ENCODE measurements at regions not wholly inside any gene's neighbourhood (a gene's known extent, or its start where the extent isn't known, plus 50 kb on each side); places are given as distances from the start of the nearest gene placed in this dataset.
"Not testable (repeated sequence)": the region's sequence is repeated elsewhere in the genome, so short reads cannot be mapped to it uniquely, and the experiment has no call there.

DNA sequence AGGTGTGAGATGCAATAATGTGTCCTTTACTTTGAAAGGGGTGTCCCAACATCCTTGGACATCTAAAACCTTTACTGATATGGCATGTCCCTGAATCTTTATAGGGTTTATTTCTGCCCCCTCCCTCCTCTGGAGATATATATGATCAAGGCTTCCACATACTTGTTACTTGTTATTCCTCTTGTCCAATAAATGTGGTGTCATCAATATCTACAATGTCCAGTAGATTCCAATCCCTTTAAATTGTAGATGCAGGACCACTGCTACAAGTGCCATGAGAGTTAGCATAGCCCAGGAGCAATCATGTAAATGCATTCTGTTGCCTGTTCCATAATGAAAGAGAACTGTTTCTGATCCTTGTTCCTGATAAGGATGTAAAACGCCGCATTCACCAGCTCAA is 479.7 kb upstream of the MEIS1 start:
- Mint-ChIP-seq H3K4me3 (no peak overlapping the region), H3K27ac (no peak overlapping the region), H3K4me1 (no peaks in the 10 kb centered on the region), H3K27me3 (no peaks in the 10 kb centered on the region), H3K36me3 (ENCODE audit: low read depth) (no peaks in the 10 kb centered on the region), H3K9me3 (no peaks in the 10 kb centered on the region)
- DNase-seq, result no peak
- ATAC-seq, result no peak

- ATAC-seq (no peak), DNase-seq (no peak)
- H3K27me3 Mint-ChIP-seq, result no peaks in the 10 kb centered on the region
- no peaks in the 10 kb centered on the region for H3K4me1 Mint-ChIP-seq
- H3K36me3 Mint-ChIP-seq (ENCODE audit: low read depth), result no peaks in the 10 kb centered on the region
- no peak overlapping the region for H3K4me3 Mint-ChIP-seq
- H3K9me3 Mint-ChIP-seq, result no peaks in the 10 kb centered on the region
- H3K27ac Mint-ChIP-seq, result no peak overlapping the region
Measured at GRCh38 chr2:65952966-65953761, 481.8 kb upstream of the MEIS1 start.

DNA sequence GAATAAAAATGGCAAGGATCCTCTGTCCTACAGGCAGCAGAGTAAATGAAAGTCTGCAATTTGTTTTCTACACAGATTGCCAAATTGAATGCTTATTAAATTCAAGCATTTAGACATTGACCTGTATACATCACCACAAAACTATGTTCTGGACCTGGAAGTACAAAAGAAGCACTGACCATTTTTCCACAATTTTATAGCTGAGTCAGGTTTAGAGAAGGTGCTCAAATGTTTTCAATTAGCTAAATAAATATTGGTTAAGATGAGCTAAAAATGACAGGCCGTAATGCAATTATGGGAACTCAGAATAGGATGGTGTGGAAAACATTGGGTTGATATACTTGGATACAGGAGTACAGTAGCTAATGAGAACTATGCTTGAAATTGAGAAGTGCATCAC is 490.7 kb upstream of the MEIS1 start:
- no peaks in the 10 kb centered on the region for H3K27me3 Mint-ChIP-seq
- H3K27ac Mint-ChIP-seq, result no peak overlapping the region
- DNase-seq (no peak), ATAC-seq (no peak)
- H3K9me3 Mint-ChIP-seq, result peaks cover 4% of the 10 kb centered on the region
- H3K36me3 Mint-ChIP-seq (ENCODE audit: low read depth), result no peaks in the 10 kb centered on the region
- H3K4me3 Mint-ChIP-seq, result no peak overlapping the region
- H3K4me1 Mint-ChIP-seq, result no peaks in the 10 kb centered on the region

DNA sequence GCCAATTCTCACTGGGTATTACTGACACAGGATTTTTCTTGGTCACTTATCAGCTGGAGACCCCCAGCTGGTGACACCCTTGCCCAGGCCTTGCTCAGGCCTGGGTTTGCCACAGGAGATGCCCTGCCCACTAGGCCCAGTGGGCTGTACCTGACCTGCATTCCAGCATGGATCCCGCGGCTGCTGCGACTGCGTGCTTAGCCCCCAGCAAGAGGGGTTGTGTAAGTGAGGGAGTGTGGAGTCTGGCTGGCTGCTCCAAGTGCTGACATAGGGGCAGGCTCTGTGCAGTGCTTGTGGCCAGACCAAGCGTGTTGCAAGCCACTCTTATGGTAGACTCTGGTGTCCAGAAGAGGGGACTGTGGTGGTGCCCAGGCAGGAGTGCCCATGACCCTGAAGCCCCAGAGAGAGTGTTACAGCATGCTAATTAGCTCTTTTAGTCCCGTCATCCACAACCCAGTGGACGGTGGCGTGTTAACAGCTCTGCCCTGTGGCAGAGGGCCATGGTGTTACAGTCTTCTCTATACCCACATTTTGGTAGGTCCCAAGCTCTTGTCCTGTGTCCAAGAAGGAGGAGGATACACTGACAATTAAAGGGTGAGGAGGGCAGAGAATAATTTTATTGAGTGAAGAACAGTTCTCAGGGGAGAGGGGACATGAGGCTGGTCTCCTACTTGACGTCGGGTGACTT is 491.7 kb upstream of the MEIS1 start:
- DNase-seq (no peak), ATAC-seq (no peak)
- no peaks in the 10 kb centered on the region for H3K4me1 Mint-ChIP-seq
- H3K27ac Mint-ChIP-seq, result no peak overlapping the region
- H3K36me3 Mint-ChIP-seq (ENCODE audit: low read depth), result no peaks in the 10 kb centered on the region
- peaks cover 4% of the 10 kb centered on the region for H3K9me3 Mint-ChIP-seq
- no peaks in the 10 kb centered on the region for H3K27me3 Mint-ChIP-seq
- H3K4me3 Mint-ChIP-seq, result no peak overlapping the region

- no peak overlapping the region for H3K27ac Mint-ChIP-seq
- peaks cover 4% of the 10 kb centered on the region for H3K9me3 Mint-ChIP-seq
- H3K4me1 Mint-ChIP-seq, result no peaks in the 10 kb centered on the region
- H3K27me3 Mint-ChIP-seq, result no peaks in the 10 kb centered on the region
- H3K4me3 Mint-ChIP-seq, result no peak overlapping the region
- no peaks in the 10 kb centered on the region for H3K36me3 Mint-ChIP-seq (ENCODE audit: low read depth)
- no peak for DNase-seq
- no peak for ATAC-seq
Measured at GRCh38 chr2:65940856-65941255, 494.1 kb upstream of the MEIS1 start.

- no peak overlapping the region for H3K27ac Mint-ChIP-seq
- no peaks in the 10 kb centered on the region for H3K36me3 Mint-ChIP-seq (ENCODE audit: low read depth)
- H3K4me1 Mint-ChIP-seq, result no peaks in the 10 kb centered on the region
- peaks cover 4% of the 10 kb centered on the region for H3K9me3 Mint-ChIP-seq
- peaks cover 3% of the 10 kb centered on the region for H3K27me3 Mint-ChIP-seq
- no peak for DNase-seq
- no peak for ATAC-seq
- H3K4me3 Mint-ChIP-seq, result no peak overlapping the region
Measured at GRCh38 chr2:65939687-65940086, 495.2 kb upstream of the MEIS1 start.

DNA sequence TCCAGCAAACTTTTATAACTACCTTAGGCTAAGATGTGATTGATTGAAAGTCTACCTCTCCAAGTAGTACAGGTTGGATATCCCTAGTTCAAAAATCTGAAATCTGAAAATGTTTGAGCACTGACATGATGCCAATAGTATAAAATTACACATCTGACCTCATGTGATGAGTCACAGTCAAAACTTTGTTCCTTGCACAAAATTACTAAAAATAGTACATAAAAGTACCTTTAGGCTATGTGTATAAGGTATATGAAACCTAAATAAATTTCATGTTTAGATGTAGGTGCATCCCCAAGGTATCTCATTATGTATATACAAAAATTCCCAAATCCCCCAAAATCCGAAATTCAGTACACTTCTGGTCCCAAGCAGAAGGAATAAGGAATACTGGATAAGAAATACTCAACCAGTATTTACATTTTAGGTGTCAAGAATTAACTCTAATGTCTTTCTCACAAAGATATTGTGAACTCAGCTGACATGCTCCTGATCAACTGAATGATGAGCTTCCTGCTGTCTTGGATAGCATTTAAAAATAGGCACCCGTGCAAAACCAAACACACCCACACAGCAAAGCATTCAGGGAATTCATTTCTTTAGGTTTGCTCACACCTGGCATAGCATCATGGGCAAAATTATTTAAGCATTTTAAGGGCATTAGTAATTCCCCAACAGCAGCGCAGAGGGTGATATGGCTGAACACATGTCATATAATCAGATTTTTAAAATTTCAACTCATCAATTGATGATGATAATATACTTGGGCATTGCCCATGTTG is 497.4 kb upstream of the MEIS1 start:
- Mint-ChIP-seq H3K9me3 (no peaks in the 10 kb centered on the region), H3K27me3 (peaks cover 5% of the 10 kb centered on the region), H3K36me3 (ENCODE audit: low read depth) (no peaks in the 10 kb centered on the region), H3K4me3 (no peak overlapping the region), H3K27ac (no peak overlapping the region), H3K4me1 (no peaks in the 10 kb centered on the region)
- DNase-seq (no peak), ATAC-seq (no peak)

- ATAC-seq (no peak), DNase-seq (no peak)
- H3K27me3 Mint-ChIP-seq, result peaks cover 7% of the 10 kb centered on the region
- H3K9me3 Mint-ChIP-seq, result no peaks in the 10 kb centered on the region
- H3K27ac Mint-ChIP-seq, result no peak overlapping the region
- no peaks in the 10 kb centered on the region for H3K4me1 Mint-ChIP-seq
- no peak overlapping the region for H3K4me3 Mint-ChIP-seq
- H3K36me3 Mint-ChIP-seq (ENCODE audit: low read depth), result no peaks in the 10 kb centered on the region
Measured at GRCh38 chr2:65934992-65935629, 499.8 kb upstream of the MEIS1 start.

GRCh38 chr2:65932571-65932970 is 500.2 kb upstream of the SPRED2 start:
- no peak overlapping the region for H3K27ac Mint-ChIP-seq
- H3K36me3 Mint-ChIP-seq (ENCODE audit: low read depth), result no peaks in the 10 kb centered on the region
- H3K4me1 Mint-ChIP-seq, result no peaks in the 10 kb centered on the region
- peaks cover 7% of the 10 kb centered on the region for H3K27me3 Mint-ChIP-seq
- no peaks in the 10 kb centered on the region for H3K9me3 Mint-ChIP-seq
- no peak overlapping the region for H3K4me3 Mint-ChIP-seq
- DNase-seq (no peak), ATAC-seq (no peak)

DNA sequence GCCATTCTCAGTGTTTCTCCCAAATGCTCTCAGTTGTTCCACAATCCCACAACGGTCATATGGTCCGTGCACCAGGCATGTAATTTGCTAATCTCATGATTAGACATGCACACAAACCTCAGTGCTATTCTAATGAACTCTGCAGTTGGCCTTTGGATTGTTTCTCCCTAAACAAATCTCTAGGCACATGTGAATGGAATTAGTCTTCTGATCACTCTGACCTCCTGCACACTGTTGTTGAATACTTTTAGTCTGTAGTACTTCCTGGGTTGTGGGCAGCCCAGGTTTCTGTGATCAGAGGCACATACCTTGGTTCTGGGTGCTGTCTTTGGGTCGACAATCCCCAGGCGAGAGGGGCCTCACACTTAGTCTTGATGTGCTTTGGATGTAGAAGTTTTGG is 498.7 kb upstream of the SPRED2 start:
- Mint-ChIP-seq H3K9me3 (no peaks in the 10 kb centered on the region), H3K27ac (no peak overlapping the region), H3K27me3 (peaks cover 7% of the 10 kb centered on the region), H3K4me1 (no peaks in the 10 kb centered on the region), H3K36me3 (ENCODE audit: low read depth) (no peaks in the 10 kb centered on the region), H3K4me3 (no peak overlapping the region)
- ATAC-seq, result no peak
- no peak for DNase-seq

DNA sequence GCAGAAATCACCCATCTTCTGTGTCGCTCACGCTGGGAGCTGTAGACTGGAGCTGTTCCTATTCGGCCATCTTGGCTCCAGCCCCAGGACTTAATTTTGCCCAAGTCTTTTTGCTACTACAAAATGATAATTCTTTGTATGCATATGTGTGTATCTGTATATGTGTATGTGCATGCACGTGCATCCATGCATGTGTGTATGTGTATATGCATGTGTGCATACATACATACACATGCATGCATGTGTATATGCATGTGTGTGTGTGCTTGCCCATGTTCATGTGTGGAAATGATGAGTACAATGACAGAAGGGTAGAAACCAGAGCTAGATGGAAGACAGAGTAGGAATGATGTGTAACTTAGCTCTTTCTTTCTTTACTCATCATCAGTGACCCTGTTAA is 497.9 kb upstream of the SPRED2 start:
- H3K9me3 Mint-ChIP-seq, result no peaks in the 10 kb centered on the region
- peaks cover 7% of the 10 kb centered on the region for H3K27me3 Mint-ChIP-seq
- no peaks in the 10 kb centered on the region for H3K36me3 Mint-ChIP-seq (ENCODE audit: low read depth)
- ATAC-seq, result no peak
- no peak overlapping the region for H3K4me3 Mint-ChIP-seq
- no peaks in the 10 kb centered on the region for H3K4me1 Mint-ChIP-seq
- DNase-seq, result no peak
- H3K27ac Mint-ChIP-seq, result no peak overlapping the region

- not testable (repeated sequence) for H3K4me1 Mint-ChIP-seq; H3K36me3 Mint-ChIP-seq (ENCODE audit: low read depth); DNase-seq; H3K4me3 Mint-ChIP-seq; H3K27ac Mint-ChIP-seq; H3K9me3 Mint-ChIP-seq; ATAC-seq; H3K27me3 Mint-ChIP-seq
Measured at GRCh38 chr2:65929664-65930063, 497.3 kb upstream of the SPRED2 start.

DNA sequence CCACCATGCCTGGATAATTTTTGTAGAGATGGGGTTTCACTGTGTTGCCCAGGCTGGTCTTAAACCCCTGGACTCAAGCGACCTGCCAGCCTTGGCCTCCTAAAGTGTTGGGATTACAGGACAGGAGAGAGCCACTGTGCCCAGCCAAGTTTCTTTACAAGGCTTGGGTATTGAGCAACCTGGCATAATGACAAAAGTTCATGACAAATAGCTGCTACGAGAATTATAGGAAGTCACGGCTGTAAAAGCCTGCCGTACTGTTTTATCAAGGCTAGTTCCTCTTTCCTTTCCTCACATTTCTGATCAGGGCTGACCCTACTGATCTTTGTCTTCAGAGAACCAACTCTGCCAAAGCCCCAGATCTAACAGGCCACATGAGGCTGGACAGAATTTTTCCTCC is 490.4 kb upstream of the SPRED2 start:
- Mint-ChIP-seq H3K9me3 (no peaks in the 10 kb centered on the region), H3K4me1 (no peaks in the 10 kb centered on the region), H3K27me3 (no peaks in the 10 kb centered on the region), H3K36me3 (ENCODE audit: low read depth) (no peaks in the 10 kb centered on the region), H3K27ac (no peak overlapping the region), H3K4me3 (no peak overlapping the region)
- no peak for ATAC-seq
- DNase-seq, result no peak

DNA sequence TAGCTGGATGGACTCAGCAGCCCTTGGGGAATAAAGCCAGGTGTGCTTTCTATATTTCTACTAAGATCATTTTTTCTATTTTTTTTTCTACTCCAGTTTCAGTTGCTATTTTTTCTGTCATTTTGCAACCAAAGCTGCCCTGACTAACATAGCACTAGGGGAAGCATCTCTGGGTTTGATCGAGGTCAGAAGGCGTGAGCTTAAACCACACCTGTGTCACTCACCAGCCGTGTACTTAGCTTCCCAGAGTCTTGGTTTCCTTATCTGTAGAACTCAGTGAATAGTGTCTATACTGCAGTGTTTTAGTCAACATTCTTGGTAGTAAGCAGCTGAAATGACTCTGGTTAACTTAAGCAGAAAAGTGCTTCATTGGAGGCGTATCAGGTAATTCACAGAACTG is 489.6 kb upstream of the SPRED2 start:
- DNase-seq, result no peak
- Mint-ChIP-seq H3K27me3 (no peaks in the 10 kb centered on the region), H3K27ac (no peak overlapping the region), H3K36me3 (ENCODE audit: low read depth) (no peaks in the 10 kb centered on the region), H3K4me3 (no peak overlapping the region), H3K9me3 (no peaks in the 10 kb centered on the region), H3K4me1 (no peaks in the 10 kb centered on the region)
- ATAC-seq, result no peak

Data from activated naive CD8-positive, alpha-beta T cell treated with anti-CD3 and anti-CD28 coated beads, Interleukin-2, amount 50 U/mL, for 24 hours (primary cell).